H9 (cell line): ENCODE measurements at regions not wholly inside any gene's neighbourhood (a gene's known extent, or its start where the extent isn't known, plus 50 kb on each side); places are given as distances from the start of the nearest gene placed in this dataset.

Experiments used
- DNase-seq: peaks from one replicate; pipeline ENCODE4 v3.0.0-alpha.2; 2017
- H2AFZ ChIP-seq: one replicate; pipeline ENCODE4 v1.6.1; 2013; ENCODE audit warnings: mild to moderate bottlenecking, low read length, control low read depth, moderate library complexity
- H2AK5ac ChIP-seq: 2 replicates; pipeline ENCODE4 v1.6.1; 2013; ENCODE audit warnings: low read length, control low read depth, mixed read lengths; ENCODE audit not compliant: insufficient read length
- H2BK120ac ChIP-seq: one replicate; pipeline ENCODE4 v1.6.1; 2013; ENCODE audit warnings: low read depth, mild to moderate bottlenecking, low read length, control low read depth, inconsistent platforms; ENCODE audit not compliant: poor library complexity, severe bottlenecking
- H2BK12ac ChIP-seq: 2 replicates; pipeline ENCODE4 v1.6.1; 2013; ENCODE audit warnings: low read length, control low read depth, mixed read lengths, low read depth; ENCODE audit not compliant: insufficient read length
- H2BK15ac ChIP-seq: 2 replicates; pipeline ENCODE4 v1.6.1; 2013; ENCODE audit warnings: low read depth, low read length, control low read depth
- H2BK20ac ChIP-seq: one replicate; pipeline ENCODE4 v1.6.1; 2013; ENCODE audit warnings: low read depth, mild to moderate bottlenecking, low read length, control low read depth, inconsistent platforms; ENCODE audit not compliant: poor library complexity, severe bottlenecking
- H2BK5ac ChIP-seq: 2 replicates; pipeline ENCODE4 v1.6.1; 2013; ENCODE audit warnings: low read length, control low read depth, mixed read lengths; ENCODE audit not compliant: insufficient read length
- H3K14ac ChIP-seq: 2 replicates; pipeline ENCODE4 v1.6.1; 2013; ENCODE audit warnings: low read length, control low read depth; ENCODE audit not compliant: insufficient read depth
- H3K18ac ChIP-seq: 2 replicates; pipeline ENCODE4 v1.6.1; 2013; ENCODE audit warnings: low read depth, mild to moderate bottlenecking, mixed read lengths, low read length, control low read depth; ENCODE audit not compliant: insufficient read length
- H3K23ac ChIP-seq: 2 replicates; pipeline ENCODE4 v1.6.1; 2013; ENCODE audit warnings: low read length, control low read depth, mixed read lengths, low read depth; ENCODE audit not compliant: insufficient read length
- H3K23me2 ChIP-seq: 2 replicates; pipeline ENCODE4 v1.6.1; 2013; ENCODE audit warnings: low read depth, mild to moderate bottlenecking, mixed read lengths, low read length, control low read depth; ENCODE audit not compliant: insufficient read length, poor library complexity, severe bottlenecking
- H3K27ac ChIP-seq: 2 replicates; pipeline ENCODE4 v1.5.1; 2013; ENCODE audit warnings: low read length, control low read depth, mixed read lengths, low read depth; ENCODE audit not compliant: insufficient read length
- H3K27me3 ChIP-seq: 2 replicates; pipeline ENCODE4 v1.6.1; 2013; ENCODE audit warnings: low read length, control low read depth, inconsistent platforms; ENCODE audit not compliant: insufficient read depth
- H3K4ac ChIP-seq: 2 replicates; pipeline ENCODE4 v1.6.1; 2013; ENCODE audit warnings: low read depth, mild to moderate bottlenecking, control low read depth, inconsistent platforms, low read length, moderate library complexity
- H3K4me1 ChIP-seq: 2 replicates; pipeline ENCODE4 v1.6.1; 2013; ENCODE audit warnings: low read length, control low read depth, inconsistent platforms; ENCODE audit not compliant: insufficient read depth
- H3K4me2 ChIP-seq: 2 replicates; pipeline ENCODE4 v1.6.1; 2013; ENCODE audit warnings: low read length, control low read depth, mixed read lengths; ENCODE audit not compliant: insufficient read length, insufficient read depth
- H3K56ac ChIP-seq: 2 replicates; pipeline ENCODE4 v1.6.1; 2013; ENCODE audit warnings: low read depth, mild to moderate bottlenecking, mixed read lengths, low read length, control low read depth; ENCODE audit not compliant: insufficient read length
- H3K79me1 ChIP-seq: 2 replicates; pipeline ENCODE4 v1.6.1; 2013; ENCODE audit warnings: low read depth, mild to moderate bottlenecking, moderate library complexity, low read length, control low read depth, inconsistent platforms; ENCODE audit not compliant: insufficient read depth, poor library complexity, severe bottlenecking
- H3K79me2 ChIP-seq: 2 replicates; pipeline ENCODE4 v1.6.1; 2013; ENCODE audit warnings: low read length, control low read depth, inconsistent platforms; ENCODE audit not compliant: insufficient read depth
- H3K9ac ChIP-seq: 2 replicates; pipeline ENCODE4 v1.6.1; 2013; ENCODE audit warnings: low read length, control low read depth, mixed read lengths; ENCODE audit not compliant: insufficient read length; ENCODE audit errors: extremely low read depth
- H3K9me3 ChIP-seq: one replicate; pipeline ENCODE4 v1.6.1; 2013; ENCODE audit warnings: low read depth, low read length, inconsistent platforms; ENCODE audit not compliant: control insufficient read depth
- H3T11ph ChIP-seq: one replicate; pipeline ENCODE4 v1.6.1; 2013; ENCODE audit warnings: mild to moderate bottlenecking, low read length, control low read depth, inconsistent platforms
- H4K20me1 ChIP-seq: one replicate; pipeline ENCODE4 v1.6.1; 2013; ENCODE audit not compliant: control insufficient read depth, insufficient read length, insufficient read depth
- H4K5ac ChIP-seq: 2 replicates; pipeline ENCODE4 v1.6.1; 2013; ENCODE audit warnings: low read depth, mild to moderate bottlenecking, mixed read lengths, low read length, control low read depth; ENCODE audit not compliant: insufficient read length
- H4K8ac ChIP-seq: replicated peaks from 2 replicates; pipeline ENCODE4 v1.6.1; 2013; ENCODE audit warnings: low read length, control low read depth, mixed read lengths, low read depth; ENCODE audit not compliant: insufficient read length
- H4K91ac ChIP-seq: 2 replicates; pipeline ENCODE4 v1.6.1; 2013; ENCODE audit warnings: low read depth, mild to moderate bottlenecking, moderate library complexity, mixed read lengths, low read length, control low read depth; ENCODE audit not compliant: insufficient read length
- H3K27ac Mint-ChIP-seq, 3 experiments: 2 replicates in 2 of 3; 3 replicates in 1 of 3; pipeline ENCODE4 v1.8.0; 2020 to 2021; ENCODE audit warnings: mixed read lengths in 3 of 3, mild to moderate bottlenecking in 1 of 3, moderate library complexity in 1 of 3
- H3K27me3 Mint-ChIP-seq: 2 replicates; pipeline ENCODE4 v1.8.0; 2021; ENCODE audit warnings: low read depth, mild to moderate bottlenecking, moderate library complexity, mixed read lengths
- H3K36me3 Mint-ChIP-seq, 3 experiments: 2 replicates in 2 of 3; 3 replicates in 1 of 3; pipeline ENCODE4 v1.8.0; 2020 to 2021; ENCODE audit warnings: low read depth in 3 of 3, mixed read lengths in 3 of 3; ENCODE audit not compliant: insufficient read depth in 1 of 3
- H3K4me1 Mint-ChIP-seq, 2 experiments: 2 replicates each; pipeline ENCODE4 v1.8.0; 2020; ENCODE audit warnings: mixed read lengths in 2 of 2
- H3K4me3 Mint-ChIP-seq, 2 experiments: 2 replicates in 1 of 2; 3 replicates in 1 of 2; pipeline ENCODE4 v1.8.0; 2020 to 2021; ENCODE audit warnings: mild to moderate bottlenecking in 2 of 2, mixed read lengths in 2 of 2, moderate library complexity in 1 of 2
- H3K9me3 Mint-ChIP-seq, 2 experiments: 2 replicates in 1 of 2; 3 replicates in 1 of 2; pipeline ENCODE4 v1.8.0; 2020; ENCODE audit warnings: mild to moderate bottlenecking in 2 of 2, mixed read lengths in 2 of 2, moderate library complexity in 1 of 2
- CTCF ChIP-seq: fragments of 200-600 bp; sonication (generic); conservative IDR thresholded peaks from 3 replicates; pipeline ENCODE4 v1.8.0; 2021; ENCODE audit warnings: antibody characterized with exemption, mild to moderate bottlenecking
- WGBS: extraction: QIAGEN DNeasy Blood & Tissue Kit; methylation state at CpG from one replicate; pipeline ENCODE4 v1.1.7; 2013; ENCODE audit warnings: missing lambda C conversion rate, low lambda C conversion rate, mixed read lengths; ENCODE audit not compliant: insufficient read length; ENCODE audit errors: extremely low coverage; 5-methylcytosine and 5-hydroxymethylcytosine counted together

DNA sequence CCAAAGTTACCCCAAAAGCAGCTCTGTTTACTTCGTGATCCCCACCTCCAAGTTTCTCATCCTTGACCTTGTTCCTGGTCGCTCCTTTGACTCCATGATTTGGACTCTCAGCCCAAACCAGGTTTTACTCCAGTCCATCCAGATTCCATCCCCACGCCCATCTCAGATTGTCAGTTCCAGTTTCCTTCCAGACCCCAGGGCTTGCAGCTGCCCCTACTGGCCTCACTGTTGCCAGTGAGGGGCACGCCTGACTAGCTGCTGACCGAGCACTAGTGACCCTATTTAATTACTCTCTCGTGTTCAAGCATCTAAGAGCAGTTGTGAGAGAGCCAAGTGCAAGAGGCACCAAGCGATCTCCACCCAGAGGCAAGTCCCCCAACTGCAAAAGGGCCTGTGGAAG lies 155.1 kb upstream of the FUT8 start:
- H3K9ac ChIP-seq, result no peak overlapping the region
- H3K4ac ChIP-seq, result no peak overlapping the region
- no peak overlapping the region for H2BK12ac ChIP-seq
- H3K56ac ChIP-seq, result no peak overlapping the region
- no peak overlapping the region for H3K27ac ChIP-seq
- H3K27me3 ChIP-seq, result no peaks in the 10 kb centered on the region
- H2BK20ac ChIP-seq, result no peak overlapping the region
- no peak overlapping the region for H4K8ac ChIP-seq
- no peak for TF ChIP-seq CTCF
- H2BK15ac ChIP-seq, result no peak overlapping the region
- no peak overlapping the region for H2AK5ac ChIP-seq
- H3K27me3 Mint-ChIP-seq, result no peaks in the 10 kb centered on the region; the same call in none of the 2 replicates
- H3K36me3 Mint-ChIP-seq, result peaks cover 0 to 13% (median 1%) of the 10 kb centered on the region in 3 experiments; a peak in 4 of 7 replicates
- no peak overlapping the region for H2BK5ac ChIP-seq
- no peak overlapping the region for H3K4me3 Mint-ChIP-seq
- H3K9me3 ChIP-seq, result no peaks in the 10 kb centered on the region
- H3T11ph ChIP-seq, result no peak overlapping the region
- no peak overlapping the region for H3K4me2 ChIP-seq
- H3K18ac ChIP-seq, result no peak overlapping the region
- no peak overlapping the region for H4K5ac ChIP-seq
- H3K23me2 ChIP-seq, result no peaks in the 10 kb centered on the region
- H4K91ac ChIP-seq, result no peak overlapping the region
- H3K14ac ChIP-seq, result no peak overlapping the region
- no peaks in the 10 kb centered on the region for H3K79me2 ChIP-seq
- H3K4me1 Mint-ChIP-seq, result peaks cover 31 to 43% of the 10 kb centered on the region in 2 experiments
- no peak overlapping the region for H2AFZ ChIP-seq
- H3K4me1 ChIP-seq, result no peaks in the 10 kb centered on the region; the same call in 1 of the 2 replicates
- H4K20me1 ChIP-seq, result no peaks in the 10 kb centered on the region
- no peak for DNase-seq
- peaks cover 5 to 14% of the 10 kb centered on the region in 2 experiments; a peak in 3 of 5 replicates for H3K9me3 Mint-ChIP-seq
- H3K27ac Mint-ChIP-seq, result peak overlapping the region in 1 of 3 experiments; percentile 29; a peak in 2 of 7 replicates
- WGBS, result no CpG with 5 or more reads among the region's 7 CpGs
- H3K79me1 ChIP-seq, result no peaks in the 10 kb centered on the region
- no peak overlapping the region for H3K23ac ChIP-seq
- H2BK120ac ChIP-seq, result no peak overlapping the region
